ENCODE measurements at regions not wholly inside any gene's neighbourhood (a gene's known extent, or its start where the extent isn't known, plus 50 kb on each side); places are given as distances from the start of the nearest gene placed in this dataset.

- Histone ChIP-seq H3K4me2 (no peak overlapping the region), H3K9me3 (no peaks in the 10 kb centered on the region), H3K4me1 (no peaks in the 10 kb centered on the region), H3K4me3 (no peak overlapping the region), H3K27ac (no peak overlapping the region)
- 64% methylated on average over 3 of the region's 3 CpGs for WGBS (ENCODE audit: missing lambda C conversion rate)
- no peak for ATAC-seq
- ChIA-PET CTCF (interaction anchor here (1.3 to 1.8 kb wide), 2 partner anchors 9 to 40 kb away, joined by 3 read pairs; no protein-coding TSS in a partner anchor), POLR2A (no interaction called here)
- no peak for DNase-seq (ENCODE audit: low read depth in 1 of 2, low spot score in 1 of 2)
- no peak for TF ChIP-seq HMGXB4 (CRISPR knock-in tag; IDR thresholded peaks at IDR 0.05; ENCODE audit: borderline replicate concordance)
- no peak for TF ChIP-seq USF2 (IDR thresholded peaks at IDR 0.05)
- no peak for TF ChIP-seq CHD4 (IDR thresholded peaks at IDR 0.05; ENCODE audit: borderline replicate concordance)
- TF ChIP-seq EP300 (IDR thresholded peaks at IDR 0.05) = no peak
- TF ChIP-seq CTCF (IDR thresholded peaks at IDR 0.05) = no peak
- no peak for TF ChIP-seq EHMT2 (IDR thresholded peaks at IDR 0.05; ENCODE audit: low read depth)
- no peak for TF ChIP-seq RFX5 (IDR thresholded peaks at IDR 0.05)
- TF ChIP-seq BHLHE40 (IDR thresholded peaks at IDR 0.05; ENCODE audit: low read depth, low read length) = no peak
- TF ChIP-seq ATOH8 (CRISPR knock-in tag; IDR thresholded peaks at IDR 0.05; ENCODE audit: low read depth) = no peak
- TF ChIP-seq ZNF302 (CRISPR knock-in tag; IDR thresholded peaks at IDR 0.05) = no peak
- no peak for TF ChIP-seq FOSL2 (IDR thresholded peaks at IDR 0.05)
- no peak for TF ChIP-seq FOSL2 (CRISPR knock-in tag; IDR thresholded peaks at IDR 0.05)
- TF ChIP-seq CBX2 (IDR thresholded peaks at IDR 0.05; ENCODE audit: borderline replicate concordance, low read depth) = no peak
- TF ChIP-seq HEYL (CRISPR knock-in tag; IDR thresholded peaks at IDR 0.05) = no peak
- TF ChIP-seq PBX3 (IDR thresholded peaks at IDR 0.05) = no peak
- no peak for TF ChIP-seq SMC3 (IDR thresholded peaks at IDR 0.05)
- no peak for TF ChIP-seq EHF (CRISPR knock-in tag; IDR thresholded peaks at IDR 0.05)
- no peak for TF ChIP-seq HDAC2 (IDR thresholded peaks at IDR 0.05)
- TF ChIP-seq HOXA7 (CRISPR knock-in tag; IDR thresholded peaks at IDR 0.05) = no peak
- TF ChIP-seq BCL3 (IDR thresholded peaks at IDR 0.05) = no peak
- TF ChIP-seq MAFK (IDR thresholded peaks at IDR 0.05; ENCODE audit: partially characterized antibody) = no peak
- no peak for FAIRE-seq
Measured at GRCh38 chr6:82702574-82702973, 339.0 kb downstream of the TPBG start.

GRCh38 chr6:82703230-82703629, 339.6 kb downstream of the TPBG start:
- POLR2A ChIA-PET = no interaction called here
- ATAC-seq (no peak), DNase-seq (ENCODE audit: low read depth in 1 of 2, low spot score in 1 of 2) (no peak), FAIRE-seq (no peak)
- H3K4me2 ChIP-seq = no peak overlapping the region
- no peaks in the 10 kb centered on the region for H3K9me3 ChIP-seq
- no peak overlapping the region for H3K4me3 ChIP-seq
- H3K27ac ChIP-seq = no peak overlapping the region
- CTCF ChIA-PET = interaction anchor here (1.3 to 1.8 kb wide), 2 partner anchors 9 to 39 kb away, joined by 3 read pairs; no protein-coding TSS in a partner anchor
- no peaks in the 10 kb centered on the region for H3K4me1 ChIP-seq
- 62% methylated on average over 4 of the region's 4 CpGs for WGBS (ENCODE audit: missing lambda C conversion rate)
- no peak for TF ChIP-seq JUNB (IDR thresholded peaks at IDR 0.05)
- no peak for TF ChIP-seq CHD2 (IDR thresholded peaks at IDR 0.05; ENCODE audit: low read length, partially characterized antibody)
- TF ChIP-seq MAFK (IDR thresholded peaks at IDR 0.05; ENCODE audit: partially characterized antibody) = no peak
- no peak for TF ChIP-seq JUN (IDR thresholded peaks at IDR 0.05)
- no peak for TF ChIP-seq MAZ (IDR thresholded peaks at IDR 0.05; ENCODE audit: borderline replicate concordance, low read depth, low read length)
- TF ChIP-seq POLR2A (IDR thresholded peaks at IDR 0.05; ENCODE audit: low read length) = no peak
- TF ChIP-seq NFE2L2 (conservative IDR thresholded peaks at IDR 0.05; ENCODE audit: low read length) = no peak
- no peak for TF ChIP-seq CTCF (IDR thresholded peaks at IDR 0.05)
- no peak for TF ChIP-seq ZC3H11A (IDR thresholded peaks at IDR 0.05)
- TF ChIP-seq BCL3 (IDR thresholded peaks at IDR 0.05) = no peak
- TF ChIP-seq CHD4 (IDR thresholded peaks at IDR 0.05; ENCODE audit: borderline replicate concordance) = no peak
- no peak for TF ChIP-seq EP300 (IDR thresholded peaks at IDR 0.05)
